ENCODE measurements at regions not wholly inside any gene's neighbourhood (a gene's known extent, or its start where the extent isn't known, plus 50 kb on each side); places are given as distances from the start of the nearest gene placed in this dataset.

- TF ChIP-seq CREB1 (IDR thresholded peaks at IDR 0.05; ENCODE audit: low read depth) (no peak), TCF12 (IDR thresholded peaks at IDR 0.05; ENCODE audit: low read depth) (no peak), CEBPB (IDR thresholded peaks at IDR 0.05) (no peak), TAF1 (IDR thresholded peaks at IDR 0.05; ENCODE audit: low read depth) (no peak), EP300 (IDR thresholded peaks at IDR 0.05; ENCODE audit: borderline replicate concordance) (no peak), ZBTB7A (IDR thresholded peaks at IDR 0.05; ENCODE audit: low read depth) (no peak), EGR1 (IDR thresholded peaks at IDR 0.05) (no peak), FOXM1 (IDR thresholded peaks at IDR 0.05; ENCODE audit: borderline replicate concordance, low read depth) (no peak), MAX (IDR thresholded peaks at IDR 0.05) (no peak), USF1 (IDR thresholded peaks at IDR 0.05) (no peak), TEAD4 (IDR thresholded peaks at IDR 0.05) (no peak), REST (IDR thresholded peaks at IDR 0.05; ENCODE audit: low read depth) (no peak), NFIC (IDR thresholded peaks at IDR 0.05) (no peak), RAD21 (IDR thresholded peaks at IDR 0.05; ENCODE audit: low read depth) (no peak), YY1 (IDR thresholded peaks at IDR 0.05; ENCODE audit: low read depth) (no peak)
Measured at GRCh38 chrX:13226214-13226613, 93.6 kb downstream of the ATXN3L start.

- peak; percentile 28; the same call in 1 of the 2 replicates for TF ChIP-seq CEBPB (IDR thresholded peaks at IDR 0.05)
- no peak for TF ChIP-seq YY1 (IDR thresholded peaks at IDR 0.05; ENCODE audit: low read depth)
- peak; percentile 79 for TF ChIP-seq NFIC (IDR thresholded peaks at IDR 0.05)
- peak; percentile 75 for TF ChIP-seq TEAD4 (IDR thresholded peaks at IDR 0.05)
- 0 out of 2 replicates have a peak, but pooled peaks have one; percentile 19 for TF ChIP-seq MAX (IDR thresholded peaks at IDR 0.05)
- TF ChIP-seq USF1 (IDR thresholded peaks at IDR 0.05), result no peak
- TF ChIP-seq REST (IDR thresholded peaks at IDR 0.05; ENCODE audit: low read depth), result no peak
- TF ChIP-seq EP300 (IDR thresholded peaks at IDR 0.05; ENCODE audit: borderline replicate concordance), result peak; percentile 84
- no peak for TF ChIP-seq TAF1 (IDR thresholded peaks at IDR 0.05; ENCODE audit: low read depth)
- no peak for TF ChIP-seq EGR1 (IDR thresholded peaks at IDR 0.05)
- TF ChIP-seq RAD21 (IDR thresholded peaks at IDR 0.05; ENCODE audit: low read depth), result peak; percentile 36
- peak; percentile 76 for TF ChIP-seq TCF12 (IDR thresholded peaks at IDR 0.05; ENCODE audit: low read depth)
- TF ChIP-seq FOXM1 (IDR thresholded peaks at IDR 0.05; ENCODE audit: borderline replicate concordance, low read depth), result peak; percentile 69
- TF ChIP-seq CREB1 (IDR thresholded peaks at IDR 0.05; ENCODE audit: low read depth), result no peak
- TF ChIP-seq ZBTB7A (IDR thresholded peaks at IDR 0.05; ENCODE audit: low read depth), result no peak
Measured at GRCh38 chrX:13223868-13224567, 95.8 kb downstream of the ATXN3L start.

- TF ChIP-seq YY1 (IDR thresholded peaks at IDR 0.05; ENCODE audit: low read depth) (no peak), EP300 (IDR thresholded peaks at IDR 0.05; ENCODE audit: borderline replicate concordance) (no peak), REST (IDR thresholded peaks at IDR 0.05; ENCODE audit: low read depth) (no peak), NFIC (IDR thresholded peaks at IDR 0.05) (no peak), CREB1 (IDR thresholded peaks at IDR 0.05; ENCODE audit: low read depth) (no peak), MAX (IDR thresholded peaks at IDR 0.05) (no peak), CEBPB (IDR thresholded peaks at IDR 0.05) (no peak), FOXM1 (IDR thresholded peaks at IDR 0.05; ENCODE audit: borderline replicate concordance, low read depth) (no peak), EGR1 (IDR thresholded peaks at IDR 0.05) (no peak), TAF1 (IDR thresholded peaks at IDR 0.05; ENCODE audit: low read depth) (no peak), TCF12 (IDR thresholded peaks at IDR 0.05; ENCODE audit: low read depth) (no peak), ZBTB7A (IDR thresholded peaks at IDR 0.05; ENCODE audit: low read depth) (no peak), RAD21 (IDR thresholded peaks at IDR 0.05; ENCODE audit: low read depth) (no peak), USF1 (IDR thresholded peaks at IDR 0.05) (no peak), TEAD4 (IDR thresholded peaks at IDR 0.05) (no peak)
Measured at GRCh38 chrX:13220916-13221315, 98.9 kb downstream of the ATXN3L start.
